ENCODE measurements at regions not wholly inside any gene's neighbourhood (a gene's known extent, or its start where the extent isn't known, plus 50 kb on each side); places are given as distances from the start of the nearest gene placed in this dataset.
"Not testable (repeated sequence)": the region's sequence is repeated elsewhere in the genome, so short reads cannot be mapped to it uniquely, and the experiment has no call there.

DNA sequence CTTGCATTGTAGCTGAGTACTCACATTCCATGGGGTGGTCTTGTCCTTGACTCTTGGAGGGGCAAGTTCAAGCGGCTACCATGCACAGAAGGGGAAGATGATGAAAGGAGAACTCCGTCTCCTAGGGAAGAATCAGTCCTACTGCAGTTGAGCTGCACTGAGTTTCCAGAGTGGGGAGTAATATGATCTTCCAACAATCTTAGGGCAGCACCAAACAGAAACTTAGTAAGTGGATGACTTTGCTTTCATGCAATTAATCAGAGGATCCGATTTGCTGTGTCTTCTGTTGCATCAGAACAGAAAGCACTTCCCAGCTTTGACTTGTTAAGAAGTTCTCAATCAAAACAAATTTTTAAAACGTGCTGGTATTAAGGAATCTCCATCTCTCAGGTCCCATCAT, 2727.6 kb upstream of the TPTE start:
- H3K4me1 ChIP-seq; intact Hi-C loops (cut with DNase I); H3K9me3 ChIP-seq; H3K27me3 ChIP-seq; DNase-seq; H3K36me3 ChIP-seq; H3K4me3 ChIP-seq; ATAC-seq; H3K27ac ChIP-seq: not testable (repeated sequence)

DNA sequence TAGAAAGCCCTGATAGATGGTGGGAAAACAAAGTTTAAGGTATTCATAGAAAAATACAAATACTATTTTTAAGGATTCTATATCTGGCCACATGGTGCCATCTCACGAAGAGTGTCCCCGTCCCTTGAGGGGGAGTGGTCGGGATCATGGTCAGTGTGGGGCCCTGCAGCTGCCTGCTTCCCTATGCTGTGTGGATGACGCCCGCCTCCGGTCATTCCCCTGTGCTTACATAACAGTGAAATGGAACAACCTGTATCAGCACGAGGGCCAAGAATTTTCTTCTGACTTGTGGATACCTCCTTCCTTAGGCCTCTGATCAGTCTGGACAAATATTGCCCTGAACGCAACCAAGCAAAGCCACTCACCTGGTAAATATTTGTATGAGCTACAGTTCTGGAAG, 2724.1 kb upstream of the TPTE start:
- intact Hi-C loops (cut with DNase I); H3K9me3 ChIP-seq; ATAC-seq; H3K27me3 ChIP-seq; H3K36me3 ChIP-seq; H3K4me1 ChIP-seq; DNase-seq; H3K4me3 ChIP-seq; H3K27ac ChIP-seq: not testable (repeated sequence)

DNA sequence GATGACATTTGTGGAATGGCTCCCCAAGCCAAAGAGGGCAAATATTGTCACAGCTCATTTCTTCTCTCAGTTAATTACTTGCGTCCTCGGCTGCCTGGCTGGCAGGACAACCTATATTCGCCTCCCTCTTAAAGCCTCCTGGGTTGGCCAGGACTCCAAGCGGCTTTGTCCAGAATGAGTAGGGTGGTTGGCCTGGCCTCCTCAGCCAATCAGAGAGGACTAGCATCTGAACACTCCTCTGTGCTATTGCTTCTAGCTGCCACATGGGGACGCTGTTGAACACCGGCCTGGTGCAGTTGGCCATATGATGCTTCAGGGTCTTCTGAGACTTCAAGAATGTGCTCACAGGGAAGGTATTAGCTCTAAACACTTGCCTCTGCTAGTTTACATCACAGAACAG, 2722.9 kb upstream of the TPTE start:
- intact Hi-C loops (cut with DNase I); H3K9me3 ChIP-seq; DNase-seq; H3K27ac ChIP-seq; H3K36me3 ChIP-seq; H3K27me3 ChIP-seq; H3K4me1 ChIP-seq; H3K4me3 ChIP-seq; ATAC-seq: not testable (repeated sequence)

DNA sequence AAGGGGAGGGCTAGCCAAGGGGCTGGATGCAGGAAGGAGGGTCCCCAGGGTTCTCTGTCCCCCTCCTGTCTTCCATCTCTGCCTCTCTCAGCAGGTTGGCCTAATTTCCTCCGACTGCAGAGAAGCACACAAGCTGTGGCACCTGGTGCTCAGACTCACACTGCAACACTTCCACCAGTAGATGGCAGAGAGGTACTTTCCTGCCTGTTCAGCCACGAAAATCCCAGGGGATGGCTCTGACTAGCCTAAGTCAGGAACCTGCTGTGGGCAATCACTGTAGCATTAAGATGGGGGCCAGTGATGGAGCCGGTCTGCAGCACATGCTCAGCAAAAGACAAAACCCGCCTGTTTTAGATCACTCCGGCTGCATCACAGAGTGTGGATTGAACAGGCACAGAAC, 2721.7 kb upstream of the TPTE start:
- H3K4me1 ChIP-seq; H3K9me3 ChIP-seq; H3K27ac ChIP-seq; H3K36me3 ChIP-seq; H3K4me3 ChIP-seq; H3K27me3 ChIP-seq; DNase-seq; intact Hi-C loops (cut with DNase I): not testable (repeated sequence)
- ATAC-seq: peak; percentile 66

DNA sequence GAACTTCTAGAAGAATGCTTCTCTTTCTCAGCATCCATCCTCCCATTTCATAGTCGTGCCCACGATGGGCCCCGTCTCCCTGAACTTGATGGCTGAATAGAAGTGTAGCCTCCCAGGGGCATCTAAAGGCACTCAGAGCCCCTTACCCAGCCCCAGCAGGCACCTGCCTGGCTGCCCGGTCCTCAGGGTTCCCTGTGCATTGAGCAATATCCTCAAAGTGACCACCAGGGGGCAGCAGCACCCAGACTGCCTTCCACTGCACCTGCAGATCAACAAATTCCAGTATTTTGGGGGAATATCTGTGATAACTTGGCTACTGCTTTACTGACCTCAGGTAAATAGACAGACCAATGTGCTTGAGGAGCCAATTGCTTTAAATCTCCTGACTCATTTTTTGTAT, 2707.9 kb upstream of the TPTE start:
- H3K36me3 ChIP-seq; H3K4me1 ChIP-seq; intact Hi-C loops (cut with DNase I); H3K9me3 ChIP-seq; H3K27ac ChIP-seq; H3K4me3 ChIP-seq; H3K27me3 ChIP-seq; DNase-seq: not testable (repeated sequence)
- peak; percentile 78 for ATAC-seq

DNA sequence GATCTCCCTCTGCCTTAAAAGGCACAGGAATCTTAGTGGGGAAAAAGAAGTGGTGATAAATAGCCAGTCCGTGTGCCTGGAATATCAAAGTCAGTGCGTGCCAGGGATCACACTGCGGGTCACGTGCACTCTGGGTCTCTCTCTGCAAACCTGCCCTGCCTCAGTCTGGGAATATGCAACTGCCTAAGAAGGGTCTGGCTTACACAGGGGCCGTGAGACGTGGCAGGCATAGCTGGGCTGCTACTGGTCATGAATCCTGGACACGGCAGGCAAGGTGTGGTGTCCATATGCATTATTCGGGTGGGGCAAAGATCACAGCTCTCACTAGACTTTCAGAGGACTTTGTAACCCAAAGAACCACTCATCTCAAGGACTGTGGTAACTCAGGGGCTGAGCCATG, 2704.4 kb upstream of the TPTE start:
- ATAC-seq; H3K27ac ChIP-seq; DNase-seq; intact Hi-C loops (cut with DNase I); H3K36me3 ChIP-seq; H3K4me1 ChIP-seq; H3K27me3 ChIP-seq; H3K9me3 ChIP-seq; H3K4me3 ChIP-seq: not testable (repeated sequence)

DNA sequence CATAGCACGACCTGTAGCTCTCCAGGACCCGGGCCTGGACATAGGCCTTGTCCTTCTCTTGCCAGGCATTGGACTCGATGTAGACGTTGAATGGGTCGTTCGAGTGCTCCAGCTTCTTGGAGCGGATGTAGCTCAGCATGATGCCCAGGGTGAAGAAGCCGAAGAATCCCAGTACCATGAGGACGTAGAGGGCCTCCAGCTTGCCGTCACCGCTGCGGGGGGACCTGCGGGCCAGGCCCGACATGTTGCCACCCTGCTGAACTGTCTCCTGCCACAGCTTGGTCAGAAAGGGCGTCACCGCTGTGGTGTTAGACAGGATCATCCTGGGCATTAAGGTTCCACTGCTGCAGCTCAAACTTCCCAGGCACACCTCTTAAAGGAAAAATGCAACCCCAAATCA, 2702.1 kb upstream of the TPTE start:
- H3K36me3 ChIP-seq; DNase-seq; intact Hi-C loops (cut with DNase I); H3K9me3 ChIP-seq; H3K27ac ChIP-seq; H3K4me1 ChIP-seq; H3K4me3 ChIP-seq; ATAC-seq; H3K27me3 ChIP-seq: not testable (repeated sequence)

DNA sequence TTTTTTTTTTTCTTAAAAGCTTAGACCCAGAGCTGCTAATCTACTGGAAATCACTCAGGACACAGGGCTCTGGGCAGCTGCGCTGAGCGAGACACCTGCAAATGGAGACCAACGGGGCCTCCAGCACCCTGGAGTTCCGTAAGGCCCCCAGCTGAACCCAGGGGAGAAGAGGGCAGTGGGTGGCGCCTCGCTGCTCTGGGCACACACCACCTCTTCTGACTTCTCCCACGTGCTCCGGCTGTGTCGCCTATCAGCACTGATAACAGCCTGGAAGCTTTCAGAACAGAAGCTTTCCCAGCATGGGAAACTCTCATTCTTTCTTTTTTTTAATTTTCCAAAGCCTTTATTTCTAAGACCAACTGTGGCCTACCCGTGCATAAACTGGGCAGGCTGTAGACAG, 2695.8 kb upstream of the TPTE start:
- H3K4me1 ChIP-seq; H3K9me3 ChIP-seq; ATAC-seq; H3K36me3 ChIP-seq; H3K27ac ChIP-seq; H3K4me3 ChIP-seq; DNase-seq; intact Hi-C loops (cut with DNase I); H3K27me3 ChIP-seq: not testable (repeated sequence)

DNA sequence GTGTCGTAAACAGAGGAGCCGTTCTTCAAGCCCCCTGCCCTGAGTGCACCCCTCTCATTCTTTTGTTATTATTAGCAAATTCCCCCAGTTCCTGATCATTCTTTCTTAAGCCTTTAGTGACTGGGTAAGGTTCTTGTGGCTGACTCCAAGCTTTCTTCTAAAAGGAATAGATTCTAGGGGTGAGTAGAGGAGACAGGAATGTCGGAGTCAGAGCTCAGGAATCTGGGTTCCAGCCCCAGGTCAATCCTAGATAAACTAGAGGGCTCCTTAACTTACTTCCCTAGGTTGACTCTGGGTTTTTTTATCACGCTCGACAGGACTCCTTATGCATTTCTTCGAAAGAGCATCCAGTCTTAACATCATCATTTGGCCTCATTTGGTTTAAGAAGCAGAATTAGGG, 2695.2 kb upstream of the TPTE start:
- DNase-seq; H3K27ac ChIP-seq; H3K4me1 ChIP-seq; H3K27me3 ChIP-seq; intact Hi-C loops (cut with DNase I); H3K36me3 ChIP-seq; H3K4me3 ChIP-seq; ATAC-seq; H3K9me3 ChIP-seq: not testable (repeated sequence)

DNA sequence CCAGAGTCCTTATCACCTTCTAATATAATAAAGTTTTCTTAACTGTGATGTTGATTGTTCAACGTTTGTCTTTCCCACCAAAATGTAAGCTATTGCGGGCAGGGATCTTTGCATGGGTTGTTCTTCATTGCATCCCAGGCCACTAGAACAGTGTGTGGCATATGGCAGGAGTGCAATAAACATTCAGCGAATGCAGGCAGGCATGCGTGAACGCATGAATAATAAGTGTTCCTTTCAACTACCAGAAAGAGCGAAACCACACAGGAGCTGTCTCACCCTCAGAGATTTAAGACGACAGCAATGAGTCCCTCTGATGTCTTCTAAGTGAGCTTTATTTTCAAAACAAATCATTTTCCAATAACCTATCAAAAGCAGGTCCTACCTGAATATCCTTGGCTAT, 2693.1 kb upstream of the TPTE start:
- H3K4me3 ChIP-seq; ATAC-seq; intact Hi-C loops (cut with DNase I); H3K27me3 ChIP-seq; H3K4me1 ChIP-seq; H3K27ac ChIP-seq; DNase-seq; H3K9me3 ChIP-seq; H3K36me3 ChIP-seq: not testable (repeated sequence)

DNA sequence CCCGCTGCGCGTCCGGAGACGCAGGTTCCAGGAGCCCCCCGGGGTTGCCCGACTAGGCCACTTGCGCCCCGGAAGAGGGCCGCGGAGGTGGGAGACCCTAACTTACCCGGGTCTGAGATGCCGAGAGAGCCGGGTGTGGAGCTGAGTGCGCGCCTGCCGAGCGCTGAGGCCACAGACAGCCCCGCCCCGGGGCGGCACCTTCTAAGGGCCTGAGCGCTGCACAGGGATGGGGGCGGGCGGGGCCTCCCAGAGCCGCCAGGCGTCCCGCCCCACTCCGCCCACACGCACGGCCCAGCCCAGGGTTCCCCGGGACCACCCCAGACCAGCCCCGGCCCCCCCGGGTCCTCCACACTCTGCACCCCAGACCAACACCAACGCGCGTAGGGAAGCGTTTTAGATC, 2692.0 kb upstream of the TPTE start:
- H3K4me1 ChIP-seq; H3K36me3 ChIP-seq; H3K4me3 ChIP-seq; H3K9me3 ChIP-seq; DNase-seq; intact Hi-C loops (cut with DNase I); H3K27me3 ChIP-seq; H3K27ac ChIP-seq: not testable (repeated sequence)
- peak; percentile 95 for ATAC-seq

DNA sequence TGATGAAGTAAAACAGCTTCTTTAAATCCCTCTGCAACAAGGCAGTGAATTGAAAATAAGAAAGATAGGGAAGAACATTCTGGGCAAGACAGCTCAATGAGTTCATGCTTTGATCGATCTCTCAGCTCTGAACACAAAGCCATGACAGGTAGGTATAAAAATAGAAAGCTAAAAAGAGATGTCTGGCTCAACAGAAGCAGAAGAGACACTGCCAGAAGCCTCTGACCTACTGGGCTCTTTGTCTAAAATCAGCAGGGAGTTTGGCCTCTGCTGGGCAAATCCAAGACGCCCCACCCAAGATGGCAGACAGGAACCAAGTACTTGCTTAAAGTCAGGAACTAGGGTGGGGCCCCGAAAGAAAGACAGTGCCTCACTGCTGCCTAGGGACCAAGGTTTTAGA, 2684.1 kb upstream of the TPTE start:
- intact Hi-C loops (cut with DNase I); H3K27ac ChIP-seq; H3K27me3 ChIP-seq; ATAC-seq; H3K4me1 ChIP-seq; H3K4me3 ChIP-seq; H3K9me3 ChIP-seq; DNase-seq; H3K36me3 ChIP-seq: not testable (repeated sequence)

DNA sequence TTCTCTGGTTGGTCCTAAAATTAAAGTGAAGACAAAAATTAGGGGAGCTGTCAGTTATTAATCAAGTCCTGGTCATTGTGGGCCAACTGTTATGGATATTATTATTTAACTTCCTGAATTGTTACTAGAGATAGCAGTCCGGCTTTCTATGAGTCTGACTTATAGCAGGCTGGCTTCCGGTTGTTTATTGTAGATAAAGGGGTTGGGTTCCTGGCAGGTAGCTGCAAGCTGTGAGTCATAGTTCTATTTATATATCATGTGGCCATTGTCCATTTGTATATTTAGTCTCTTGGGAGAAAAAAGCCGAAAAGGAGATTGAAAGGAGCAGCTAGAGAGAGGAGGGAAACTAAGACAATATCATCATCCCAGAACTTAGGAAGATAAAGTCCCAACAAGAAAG, 2668.0 kb upstream of the TPTE start:
- H3K9me3 ChIP-seq; ATAC-seq; intact Hi-C loops (cut with DNase I); DNase-seq; H3K4me3 ChIP-seq; H3K36me3 ChIP-seq; H3K27ac ChIP-seq; H3K4me1 ChIP-seq; H3K27me3 ChIP-seq: not testable (repeated sequence)

DNA sequence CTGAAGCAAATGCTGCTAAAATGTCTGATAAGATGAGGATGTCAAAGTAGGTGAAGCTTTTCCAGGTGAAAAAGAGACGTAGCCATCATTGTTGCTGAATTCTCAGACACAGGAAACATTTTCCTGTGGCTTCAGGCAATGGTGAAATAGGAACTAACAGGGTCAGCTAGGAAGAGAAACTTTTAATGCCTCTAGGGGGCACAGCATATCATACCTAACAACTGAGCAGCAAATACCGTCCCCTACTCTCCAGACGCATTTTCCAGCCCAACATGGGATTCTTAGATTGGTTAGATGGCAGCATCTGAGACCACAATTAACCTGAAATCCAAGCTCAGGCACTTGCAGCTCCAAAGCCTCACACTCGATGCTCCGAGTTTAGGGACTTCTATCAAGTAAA, 2667.5 kb upstream of the TPTE start:
- intact Hi-C loops (cut with DNase I); H3K27me3 ChIP-seq; ATAC-seq; H3K9me3 ChIP-seq; H3K4me3 ChIP-seq; H3K36me3 ChIP-seq; H3K4me1 ChIP-seq; DNase-seq; H3K27ac ChIP-seq: not testable (repeated sequence)
